Lower leg skin (tissue), 4 donors: ENCODE measurements at regions not wholly inside any gene's neighbourhood (a gene's known extent, or its start where the extent isn't known, plus 50 kb on each side); places are given as distances from the start of the nearest gene placed in this dataset.

Source experiments
- DNase-seq, 2 donors: peaks; one replicate each; pipeline ENCODE4 v3.0.0-alpha.2; 2019; ENCODE audit warnings: low spot score in 2 of 2
- H3K4me3 ChIP-seq: fragments of 200-600 bp; sonication (generic); 2 replicates; pipeline ENCODE4 v1.5.1; 2017; ENCODE audit warnings: mild to moderate bottlenecking, low read depth; ENCODE audit not compliant: poor library complexity, severe bottlenecking
- CTCF ChIP-seq, 3 donors: fragments of 450-650 bp; IDR thresholded peaks; one replicate each; pipeline ENCODE4 v1.5.1; 2016; ENCODE audit warnings: antibody characterized with exemption in 3 of 3, mild to moderate bottlenecking in 3 of 3, moderate library complexity in 2 of 3
- POLR2A ChIP-seq, 2 donors: fragments of 450-650 bp; IDR thresholded peaks; one replicate each; pipeline ENCODE4 v1.6.1; 2016 to 2017; ENCODE audit warnings: antibody characterized with exemption in 2 of 2, mild to moderate bottlenecking in 1 of 2, moderate library complexity in 1 of 2
- WGBS, 2 donors: methylation state at CpG; one replicate each; pipeline ENCODE4 v1.1.5; 2018; 5-methylcytosine and 5-hydroxymethylcytosine counted together
- intact Hi-C: fragments of 100-400 bp; cut with DNase I; formaldehyde crosslinking; loops from one replicate; pipeline ENCODE4 v1.15.0; 2023; ENCODE audit warnings: low total_unique reads

- DNase-seq, result no peak
- TF ChIP-seq POLR2A (IDR thresholded peaks at IDR 0.05), result no peak
- TF ChIP-seq CTCF (IDR thresholded peaks at IDR 0.05), result no peak
- WGBS, 2 donors, result 76 to 84% methylated on average over 1 of the region's 1 CpG
- intact Hi-C loops, result no loop called here
- H3K4me3 ChIP-seq, result no peak overlapping the region
Measured at GRCh38 chr1:191699343-191699742, 458.9 kb upstream of the RGS18 start.

- intact Hi-C loops, result no loop called here
- 88% methylated on average over 3 of the region's 3 CpGs for WGBS, 2 donors
- TF ChIP-seq POLR2A (IDR thresholded peaks at IDR 0.05) (no peak), CTCF (IDR thresholded peaks at IDR 0.05) (no peak)
Measured at GRCh38 chr1:191700922-191701321, 457.3 kb upstream of the RGS18 start.

GRCh38 chr1:191702124-191702523 lies 456.1 kb upstream of the RGS18 start:
- intact Hi-C loops, result no loop called here
- no peak for DNase-seq
- 57 to 64% methylated on average over 2 of the region's 2 CpGs for WGBS, 2 donors
- TF ChIP-seq POLR2A (IDR thresholded peaks at IDR 0.05) (no peak), CTCF (IDR thresholded peaks at IDR 0.05) (no peak)
- no peak overlapping the region for H3K4me3 ChIP-seq

More at GRCh38 chr1:191700922-191701321, 457.3 kb upstream of the RGS18 start:
- DNase-seq, result no peak
- H3K4me3 ChIP-seq, result no peak overlapping the region

GRCh38 chr1:191707288-191707687 lies 451.0 kb upstream of the RGS18 start:
- TF ChIP-seq CTCF (IDR thresholded peaks at IDR 0.05) (no peak), POLR2A (IDR thresholded peaks at IDR 0.05) (no peak)
- DNase-seq, result no peak
- no peak overlapping the region for H3K4me3 ChIP-seq
- intact Hi-C loops, result no loop called here
- WGBS, 2 donors, result 45 to 47% methylated on average over 2 of the region's 2 CpGs

- intact Hi-C loops, result no loop called here
- H3K4me3 ChIP-seq, result no peak overlapping the region
- TF ChIP-seq POLR2A (IDR thresholded peaks at IDR 0.05), result no peak
- no peak for TF ChIP-seq CTCF (IDR thresholded peaks at IDR 0.05)
- 34 to 36% methylated on average over 2 of the region's 2 CpGs for WGBS, 2 donors
- DNase-seq, result no peak
Measured at GRCh38 chr1:191709215-191709614, 449.0 kb upstream of the RGS18 start.

- intact Hi-C loops, result no loop called here
- DNase-seq, result no peak
- no peak for TF ChIP-seq CTCF (IDR thresholded peaks at IDR 0.05)
- TF ChIP-seq POLR2A (IDR thresholded peaks at IDR 0.05), result no peak
- 90 to 91% methylated on average over 6 of the region's 6 CpGs for WGBS, 2 donors
- H3K4me3 ChIP-seq, result no peak overlapping the region
Measured at GRCh38 chr1:191711961-191712360, 446.3 kb upstream of the RGS18 start.
